ENCODE measurements at regions not wholly inside any gene's neighbourhood (a gene's known extent, or its start where the extent isn't known, plus 50 kb on each side); places are given as distances from the start of the nearest gene placed in this dataset.

- no peak for DNase-seq (ENCODE audit: extremely low read depth, low read depth)
- no peak for TF ChIP-seq CTCF (IDR thresholded peaks at IDR 0.05; ENCODE audit: low read depth, low read length)
Observed at GRCh38 chr1:10848109-10848684, 51.8 kb upstream of the CASZ1 start.

- no peak for TF ChIP-seq CTCF (IDR thresholded peaks at IDR 0.05; ENCODE audit: low read depth, low read length)
- DNase-seq (ENCODE audit: extremely low read depth, low read depth) = no peak
Observed at GRCh38 chr1:10850026-10850425, 53.6 kb upstream of the CASZ1 start.

GRCh38 chr1:10851024-10852013 is 54.9 kb upstream of the CASZ1 start:
- no peak for DNase-seq (ENCODE audit: extremely low read depth, low read depth)
- no peak for TF ChIP-seq CTCF (IDR thresholded peaks at IDR 0.05; ENCODE audit: low read depth, low read length)

- DNase-seq (ENCODE audit: extremely low read depth, low read depth) = no peak
- no peak for TF ChIP-seq CTCF (IDR thresholded peaks at IDR 0.05; ENCODE audit: low read depth, low read length)
Observed at GRCh38 chr1:10852018-10852417, 55.6 kb upstream of the CASZ1 start.

- no peak for DNase-seq (ENCODE audit: extremely low read depth, low read depth)
- TF ChIP-seq CTCF (IDR thresholded peaks at IDR 0.05; ENCODE audit: low read depth, low read length) = no peak
Observed at GRCh38 chr1:10852486-10852885, 56.0 kb upstream of the CASZ1 start.

GRCh38 chr1:10852998-10853520 is 56.6 kb upstream of the CASZ1 start:
- TF ChIP-seq CTCF (IDR thresholded peaks at IDR 0.05; ENCODE audit: low read depth, low read length) = no peak
- DNase-seq (ENCODE audit: extremely low read depth, low read depth) = no peak

GRCh38 chr1:10853701-10854100 is 57.3 kb upstream of the CASZ1 start:
- DNase-seq (ENCODE audit: extremely low read depth, low read depth) = no peak
- TF ChIP-seq CTCF (IDR thresholded peaks at IDR 0.05; ENCODE audit: low read depth, low read length) = no peak

Measured in AG09319 (cell line).